HG03378 (cell line): ENCODE measurements at regions not wholly inside any gene's neighbourhood (a gene's known extent, or its start where the extent isn't known, plus 50 kb on each side); places are given as distances from the start of the nearest gene placed in this dataset.
"Not testable (repeated sequence)": the region's sequence is repeated elsewhere in the genome, so short reads cannot be mapped to it uniquely, and the experiment has no call there.

ENCODE experiments used
- ATAC-seq: cut with Tn5 transposase; IDR thresholded peaks from one replicate; pipeline ENCODE4 v1.9.1; 2021; ENCODE audit warnings: mild to moderate bottlenecking, moderate library complexity; ENCODE audit not compliant: unreplicated experiment

DNA sequence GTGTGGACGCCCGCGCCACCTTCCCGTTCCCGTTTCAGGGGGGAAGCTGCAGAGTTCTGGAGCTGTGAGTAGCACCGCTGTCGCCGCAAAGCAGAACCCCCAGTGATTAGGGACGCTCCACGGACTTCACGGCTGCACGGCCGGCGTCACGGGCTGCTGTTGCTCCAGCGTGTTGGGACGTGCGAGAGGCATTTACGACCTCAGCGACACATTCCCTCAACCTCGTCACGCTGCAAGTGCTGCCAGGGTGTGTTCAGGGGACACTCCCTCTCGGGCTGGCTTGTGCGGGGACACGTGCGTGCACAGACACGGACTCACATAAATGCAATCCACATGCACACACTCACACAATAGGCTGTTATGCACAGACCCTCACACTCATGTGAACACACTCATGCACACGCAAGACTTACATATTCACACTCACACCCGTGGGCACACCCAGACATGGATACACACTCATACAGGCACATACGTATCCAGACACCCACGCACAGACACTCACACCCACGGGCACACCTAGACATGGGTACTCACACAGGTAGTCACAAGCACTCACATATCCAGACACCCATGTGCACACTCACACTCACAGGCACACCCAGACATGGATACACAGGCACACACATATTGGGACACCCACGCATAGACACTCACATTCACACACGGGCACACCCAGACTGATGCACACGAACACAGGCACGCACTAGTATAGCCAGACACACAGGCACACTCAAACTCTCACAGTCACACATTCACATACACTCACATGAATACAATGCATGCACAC is 198.0 kb upstream of the ZNF469 start:
- ATAC-seq = not testable (repeated sequence)

DNA sequence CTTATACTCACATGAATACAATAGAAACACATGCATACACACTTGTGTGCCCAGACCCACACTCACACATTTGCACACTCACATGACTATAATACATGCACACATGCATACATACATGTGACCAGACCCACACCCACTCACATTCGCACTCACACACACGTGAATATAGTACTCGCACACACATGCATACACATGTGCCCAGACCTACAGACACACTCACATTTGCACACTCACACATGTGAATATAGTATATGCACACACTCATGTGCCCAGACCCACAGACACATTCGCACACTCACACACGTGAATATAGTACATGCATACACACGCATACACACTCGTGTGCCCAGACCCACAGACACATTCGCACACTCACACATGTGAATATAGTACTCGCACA is 197.4 kb upstream of the ZNF469 start:
- ATAC-seq = not testable (repeated sequence)

- ATAC-seq = not testable (repeated sequence)
These were observed 196.5 kb upstream of the ZNF469 start for GRCh38 chr16:88185976-88186888.

GRCh38 chr16:88186889-88187870 is 195.6 kb upstream of the ZNF469 start:
- ATAC-seq = not testable (repeated sequence)

GRCh38 chr16:88188171-88188895 is 194.4 kb upstream of the ZNF469 start:
- not testable (repeated sequence) for ATAC-seq

GRCh38 chr16:88190592-88191095 is 192.1 kb upstream of the ZNF469 start:
- not testable (repeated sequence) for ATAC-seq

GRCh38 chr16:88191168-88191567 is 191.6 kb upstream of the ZNF469 start:
- ATAC-seq = not testable (repeated sequence)

GRCh38 chr16:88192601-88193000 is 190.2 kb upstream of the ZNF469 start:
- ATAC-seq = no peak

GRCh38 chr16:88193706-88194396 is 188.9 kb upstream of the ZNF469 start:
- ATAC-seq = not testable (repeated sequence)

DNA sequence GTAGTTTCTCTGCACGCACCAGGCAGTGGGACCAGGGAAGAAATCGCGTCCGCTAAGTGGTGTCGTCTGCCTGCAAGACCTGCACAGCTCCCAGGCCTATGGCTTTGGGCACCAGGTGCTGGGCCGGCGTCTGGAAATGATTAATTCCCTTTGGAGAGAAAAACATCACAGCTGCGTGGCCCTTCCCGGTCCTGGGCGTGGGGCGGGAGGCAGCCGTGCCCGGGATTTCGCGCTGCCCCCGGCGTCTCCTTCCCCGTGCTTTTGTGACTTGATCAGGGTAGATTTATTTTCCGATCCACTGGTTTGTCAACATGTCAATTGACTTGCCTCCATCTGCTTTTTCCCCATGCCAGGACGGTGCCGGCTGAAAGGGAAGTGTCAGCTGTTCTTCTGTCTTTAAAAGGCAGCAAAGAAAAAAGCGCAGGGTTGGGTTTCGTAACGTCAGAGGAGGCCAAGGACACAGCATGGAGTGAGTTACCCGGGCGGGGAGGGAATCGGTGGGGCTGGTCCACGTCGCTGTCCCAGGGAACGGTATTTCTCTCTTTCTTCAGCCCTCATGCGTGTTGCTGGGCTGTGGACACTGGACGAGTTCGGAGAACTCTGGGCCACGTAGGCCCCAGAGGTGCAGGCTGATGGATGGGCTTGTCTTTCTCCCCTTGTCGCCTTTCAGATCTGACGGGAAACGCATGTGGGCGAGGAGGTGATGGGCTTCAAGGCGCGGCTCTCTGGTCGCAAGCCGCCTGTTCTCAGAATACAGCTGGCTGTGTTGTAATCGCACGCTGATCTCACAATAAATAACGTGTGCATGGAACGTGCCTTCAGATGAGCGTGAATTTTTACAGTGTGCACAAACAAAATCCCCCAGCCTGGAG is 188.1 kb upstream of the ZNF469 start:
- ATAC-seq = no peak

- ATAC-seq = no peak
These were observed 187.5 kb upstream of the ZNF469 start for GRCh38 chr16:88195269-88195705.

DNA sequence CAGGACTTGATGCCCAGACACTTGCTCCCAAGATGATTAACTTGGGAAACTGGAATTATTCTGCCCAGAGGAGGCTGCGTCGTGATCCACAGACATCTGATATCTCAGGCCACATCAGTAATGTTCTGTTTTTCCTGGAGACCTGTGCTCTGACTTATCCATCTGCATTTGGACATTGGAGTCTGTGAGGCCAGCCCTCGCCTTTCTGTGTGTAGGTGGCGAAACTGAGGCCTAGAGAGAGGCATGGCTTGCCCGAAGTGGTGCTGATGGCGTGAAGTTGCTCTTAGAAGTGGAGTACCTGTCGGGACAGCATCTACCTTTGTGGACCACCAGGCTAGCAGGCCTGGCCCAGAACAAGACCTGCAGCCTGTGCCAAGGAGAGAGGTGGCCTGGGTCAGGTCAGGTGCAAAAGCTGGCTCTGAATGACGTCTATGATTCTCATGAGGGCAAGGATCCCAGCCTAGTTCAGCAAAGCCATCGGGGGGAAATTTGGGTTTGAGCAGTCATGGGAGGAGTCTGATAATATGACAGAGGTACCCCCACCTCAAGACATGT is 186.8 kb upstream of the ZNF469 start:
- ATAC-seq = no peak

- no peak for ATAC-seq
These were observed 186.0 kb upstream of the ZNF469 start for GRCh38 chr16:88196471-88197400.

DNA sequence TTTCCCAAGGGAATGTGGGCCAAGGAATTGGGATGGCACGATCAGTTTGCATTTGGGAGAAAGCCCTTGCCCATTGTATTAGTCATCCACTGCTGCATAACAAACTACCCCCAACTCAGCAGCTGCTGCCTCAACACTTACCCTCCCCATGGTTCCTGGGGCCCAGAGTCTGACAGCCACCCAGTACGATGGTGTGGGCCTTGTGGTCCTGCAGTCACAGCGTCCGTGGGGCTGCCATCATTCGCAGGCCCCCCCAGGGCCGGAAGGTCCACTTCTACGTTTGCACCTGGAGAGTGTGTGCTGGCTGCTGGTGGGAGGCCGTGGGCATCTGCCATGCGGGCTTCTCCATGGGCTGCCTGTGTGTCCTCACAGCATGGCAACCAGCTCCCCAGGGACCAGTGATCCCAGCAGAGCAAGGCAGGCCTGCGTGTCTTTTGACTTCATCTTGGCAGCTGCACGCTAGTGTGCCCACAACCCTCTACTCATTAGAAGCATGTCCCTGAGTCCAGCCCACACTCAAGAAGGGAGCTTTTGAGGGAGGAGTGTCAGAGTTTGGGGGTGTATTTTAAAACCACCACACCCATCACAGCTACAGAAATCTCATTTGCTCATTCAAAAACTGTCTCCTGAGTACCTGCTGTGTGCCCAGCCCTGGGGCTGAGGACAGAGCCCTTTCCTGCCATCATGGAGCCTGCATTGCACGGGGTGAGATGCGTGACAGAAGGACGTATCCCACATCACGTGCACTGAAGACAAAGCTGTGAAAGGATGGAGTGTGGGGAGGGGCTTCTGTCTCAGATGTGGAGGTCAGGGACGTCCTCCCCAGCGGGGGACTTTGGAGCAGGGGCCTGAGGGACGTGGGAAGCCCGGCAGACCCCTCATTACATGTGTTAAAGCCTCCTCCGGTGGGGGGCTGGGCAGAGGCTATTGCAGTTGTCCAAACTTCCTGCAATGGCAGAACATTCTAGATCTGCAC is 185.0 kb upstream of the ZNF469 start:
- no peak for ATAC-seq

GRCh38 chr16:88198457-88199295 is 184.1 kb upstream of the ZNF469 start:
- ATAC-seq = not testable (repeated sequence)
